Glomerular visceral epithelial cell (primary cell): ENCODE measurements at regions not wholly inside any gene's neighbourhood (a gene's known extent, or its start where the extent isn't known, plus 50 kb on each side); places are given as distances from the start of the nearest gene placed in this dataset.

Source experiments
- DNase-seq: peaks from one replicate; pipeline ENCODE4 v3.0.0-alpha.2; 2016; ENCODE audit errors: extremely low spot score

DNA sequence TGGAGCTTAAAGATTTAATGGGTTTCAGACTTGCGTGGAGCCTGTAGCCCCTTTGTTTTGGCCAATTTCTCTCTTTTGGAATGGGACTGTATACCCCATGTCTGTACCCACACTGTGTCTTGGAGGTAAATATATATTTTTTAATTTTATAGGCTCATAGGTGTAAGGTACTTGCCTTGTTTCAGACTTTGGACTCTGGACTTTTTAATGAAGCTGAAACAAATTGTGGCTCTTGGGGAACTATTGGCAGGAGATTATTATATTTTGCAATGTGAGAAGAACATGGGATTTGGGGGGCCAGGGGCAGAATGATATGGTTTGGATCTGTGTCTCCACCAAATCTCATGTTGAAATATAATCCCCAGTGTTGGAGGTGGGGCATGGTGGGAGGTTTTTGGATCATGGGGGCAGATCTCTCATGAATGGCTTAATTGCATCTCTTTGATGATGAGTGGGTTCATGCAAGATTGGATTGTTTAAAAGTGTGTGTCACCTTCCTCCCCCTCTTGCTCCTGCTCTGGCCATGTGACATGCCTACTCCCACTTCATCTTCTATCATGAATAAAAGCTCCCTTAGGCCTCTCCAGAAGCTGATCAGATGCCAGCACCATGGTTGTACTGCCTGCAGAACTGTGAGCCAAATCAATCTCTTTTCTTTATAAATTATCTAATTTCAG is 74.1 kb upstream of the ARHGAP20 start:
- no peak for DNase-seq

GRCh38 chr11:110785398-110785797 is 73.2 kb upstream of the ARHGAP20 start:
- DNase-seq: no peak

DNA sequence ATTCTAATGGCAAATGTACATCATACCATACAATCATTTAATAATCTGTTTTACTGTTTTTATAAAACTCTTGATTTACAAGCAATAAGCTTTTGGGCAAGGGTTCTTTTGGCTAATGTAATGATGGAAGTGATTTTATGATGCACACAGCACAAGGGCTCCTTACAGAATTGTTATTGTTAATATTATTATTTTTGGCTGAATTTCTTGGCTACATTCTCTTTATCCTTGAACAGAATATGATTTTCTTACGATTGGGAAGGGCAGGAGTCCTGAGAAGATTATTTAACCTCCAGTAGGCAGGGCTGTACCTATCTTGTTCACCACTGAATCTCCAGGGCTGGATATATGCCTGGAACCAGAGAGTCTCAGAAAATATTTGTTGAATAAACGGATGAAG is 70.4 kb upstream of the ARHGAP20 start:
- no peak for DNase-seq

- no peak for DNase-seq
These were observed 66.9 kb upstream of the ARHGAP20 start for GRCh38 chr11:110779108-110779507.

GRCh38 chr11:110778343-110778742 is 66.1 kb upstream of the ARHGAP20 start:
- no peak for DNase-seq

DNA sequence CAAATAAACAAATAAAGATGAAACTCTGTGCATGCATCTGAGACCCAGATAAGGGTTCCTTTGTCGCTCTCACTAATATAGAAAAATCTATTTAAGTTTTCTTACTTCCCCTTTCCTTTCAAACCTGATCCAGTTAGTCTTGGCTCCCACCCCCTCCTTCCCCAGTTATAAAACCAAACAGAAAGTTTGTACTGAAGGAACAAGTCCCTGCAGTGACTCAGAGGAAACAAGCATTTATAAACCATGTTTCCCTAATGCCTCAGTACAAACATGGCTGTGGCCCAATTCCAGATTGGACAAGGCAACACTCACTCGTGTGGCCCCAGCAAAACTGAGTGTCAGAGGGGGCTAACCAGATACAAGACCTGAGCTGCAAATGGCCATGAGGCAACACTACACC is 65.5 kb upstream of the ARHGAP20 start:
- DNase-seq: no peak

- no peak for DNase-seq
These were observed 63.8 kb upstream of the ARHGAP20 start for GRCh38 chr11:110776081-110776480.

- no peak for DNase-seq
These were observed 62.1 kb upstream of the ARHGAP20 start for GRCh38 chr11:110774138-110775014.

GRCh38 chr11:110773442-110773841 is 61.2 kb upstream of the ARHGAP20 start:
- DNase-seq: no peak

DNA sequence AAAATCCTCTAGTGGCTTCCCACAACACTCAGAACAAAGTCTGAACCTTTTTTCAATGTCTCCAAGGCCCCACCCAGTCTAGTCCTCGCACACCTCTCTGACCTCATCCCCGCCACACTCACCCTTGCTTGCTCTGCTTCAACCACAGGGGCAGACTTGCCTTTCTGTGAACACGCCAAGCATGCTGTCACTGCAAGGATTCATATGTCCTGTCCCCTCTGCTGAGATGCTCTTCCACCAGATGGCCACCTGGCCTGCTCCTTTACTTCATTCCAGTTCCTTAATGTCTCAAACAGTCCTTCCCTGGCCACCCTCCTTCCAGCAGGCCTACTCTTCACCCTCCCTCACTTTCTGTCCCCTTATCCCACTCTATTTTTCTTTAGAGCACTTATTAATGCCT is 60.6 kb upstream of the ARHGAP20 start:
- no peak for DNase-seq

GRCh38 chr11:110766316-110766715 is 54.1 kb upstream of the ARHGAP20 start:
- DNase-seq: no peak

DNA sequence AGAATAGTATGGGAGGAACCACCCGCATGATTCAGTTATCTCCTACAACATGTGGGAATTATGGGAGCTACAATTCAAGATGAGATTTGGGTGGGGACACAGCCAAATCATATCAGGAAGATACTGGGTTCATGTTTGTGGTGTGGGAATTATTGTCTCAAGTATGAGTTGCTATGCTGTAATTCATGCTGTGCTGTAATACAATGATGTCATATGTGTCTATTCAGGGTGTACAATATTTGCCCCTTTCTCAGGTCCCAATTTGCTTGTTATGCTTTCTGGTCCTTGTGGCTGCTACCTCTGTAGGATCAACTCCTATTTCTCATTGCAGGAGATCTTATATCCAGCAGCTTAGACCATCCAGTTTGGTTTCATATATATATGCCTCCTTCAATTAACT is 52.2 kb upstream of the ARHGAP20 start:
- no peak for DNase-seq

DNA sequence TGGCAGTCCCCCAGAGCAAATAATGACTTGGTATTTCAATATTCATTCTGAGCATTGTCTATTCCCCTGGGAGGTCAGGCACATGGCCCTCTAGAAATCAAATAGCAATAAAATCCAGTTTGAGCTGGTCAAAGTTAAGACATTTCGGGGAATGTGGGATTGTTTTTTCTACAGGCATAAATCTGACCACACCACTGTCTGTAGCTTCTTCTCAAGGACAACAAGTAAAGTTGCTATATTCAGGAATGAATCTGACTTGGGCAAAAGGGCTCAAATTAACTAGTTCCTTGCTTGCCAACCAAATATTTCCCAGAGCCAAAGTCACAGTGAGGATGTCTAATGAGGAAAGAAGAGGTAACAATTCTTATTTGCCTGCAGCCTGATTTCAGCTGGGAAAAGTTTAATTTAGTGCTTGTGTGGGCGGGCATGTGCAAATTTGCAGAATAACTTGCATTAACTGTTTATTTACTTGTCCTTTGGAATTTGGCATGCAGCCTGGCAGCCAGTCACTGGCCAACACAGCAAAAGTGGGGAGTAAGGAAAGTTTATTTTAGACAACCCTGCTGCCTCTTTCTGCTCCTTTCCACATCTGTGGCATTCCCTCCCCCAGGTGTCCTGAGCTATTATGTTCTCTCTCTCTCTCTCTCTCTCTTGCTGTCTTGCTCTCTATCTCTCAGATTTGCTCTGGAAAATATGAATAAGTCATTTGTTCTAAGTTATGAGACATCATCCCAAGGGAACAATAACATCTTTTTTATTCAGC is 51.2 kb upstream of the ARHGAP20 start:
- no peak for DNase-seq

- DNase-seq: no peak
These were observed 50.4 kb upstream of the ARHGAP20 start for GRCh38 chr11:110762590-110762989.
